ENCODE measurements at regions not wholly inside any gene's neighbourhood (a gene's known extent, or its start where the extent isn't known, plus 50 kb on each side); places are given as distances from the start of the nearest gene placed in this dataset.

- no peak for DNase-seq
These were observed 52.6 kb upstream of the DCTD start for GRCh38 chr4:182969651-182970279.

GRCh38 chr4:182968917-182969650 is 51.9 kb upstream of the DCTD start:
- no peak for DNase-seq

- no peak for DNase-seq
These were observed 50.2 kb upstream of the DCTD start for GRCh38 chr4:182967403-182967802.

All from T-helper 1 cell (primary cell).